HG02610 (cell line): ENCODE measurements at regions not wholly inside any gene's neighbourhood (a gene's known extent, or its start where the extent isn't known, plus 50 kb on each side); places are given as distances from the start of the nearest gene placed in this dataset.

ENCODE experiments used
- ATAC-seq: cut with Tn5 transposase; IDR thresholded peaks from one replicate; pipeline ENCODE4 v1.9.1; 2021; ENCODE audit warnings: mild to moderate bottlenecking, moderate library complexity; ENCODE audit not compliant: unreplicated experiment

DNA sequence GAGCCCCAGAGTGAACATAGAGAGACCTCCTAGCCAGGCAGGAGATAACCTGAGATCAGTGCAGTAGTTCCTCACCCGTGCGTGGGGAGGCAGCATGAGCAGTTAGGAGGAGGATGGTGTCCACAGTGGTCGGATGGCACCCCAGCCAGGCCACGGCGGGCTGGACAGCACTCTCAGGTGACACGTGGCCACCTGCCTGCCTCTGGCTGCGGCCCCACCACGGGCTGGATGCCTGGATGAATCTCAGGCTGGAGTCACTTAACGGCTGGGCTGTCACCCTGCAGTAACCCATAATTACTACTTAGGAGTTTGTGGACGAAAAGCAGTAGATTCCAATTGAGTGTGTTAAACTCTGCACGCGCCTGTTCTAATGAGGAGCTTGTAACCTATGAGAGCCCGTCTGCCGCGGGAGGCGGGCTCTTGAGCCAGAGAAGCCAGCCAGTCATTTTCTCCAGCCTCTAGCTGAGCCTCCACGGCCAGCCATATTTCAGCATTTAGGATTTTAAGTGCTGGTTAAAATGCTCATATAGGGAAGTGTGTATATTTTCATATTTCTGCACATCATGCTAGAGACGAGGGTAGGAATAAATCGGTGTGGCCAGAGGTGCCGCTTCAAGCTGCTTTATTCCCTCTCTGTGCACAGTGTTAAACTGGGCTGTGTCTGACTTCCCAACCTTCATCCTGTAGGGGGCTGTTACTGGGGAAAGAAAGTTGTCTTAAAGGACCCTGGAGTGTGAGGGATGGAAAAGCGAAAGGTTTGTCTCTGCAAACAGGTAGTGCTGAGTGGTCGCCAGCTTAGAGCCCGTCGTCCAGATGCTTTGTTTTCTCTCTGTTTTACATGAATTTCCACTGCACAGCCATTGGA lies 144.0 kb downstream of the GLI2 start:
- no peak for ATAC-seq

DNA sequence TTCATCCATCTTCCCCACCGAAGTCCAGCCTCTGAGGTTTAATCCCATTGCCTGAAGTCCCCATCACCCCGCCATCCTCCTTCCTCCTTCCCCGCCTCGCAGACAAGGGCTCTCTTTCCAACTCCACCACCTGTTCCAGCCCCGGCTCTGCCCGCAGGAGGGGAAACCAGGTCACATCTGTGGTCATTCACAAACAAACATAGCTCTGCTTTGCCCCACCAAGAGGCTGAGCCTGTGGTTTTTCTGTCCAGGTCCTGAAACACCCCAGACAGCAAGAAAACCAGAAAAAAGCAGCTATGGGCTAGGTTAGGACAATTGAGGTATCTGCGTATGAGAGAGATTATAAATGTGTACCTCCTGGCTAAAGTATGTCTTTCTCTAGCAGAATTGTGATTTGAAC lies 144.7 kb downstream of the GLI2 start:
- ATAC-seq: no peak

DNA sequence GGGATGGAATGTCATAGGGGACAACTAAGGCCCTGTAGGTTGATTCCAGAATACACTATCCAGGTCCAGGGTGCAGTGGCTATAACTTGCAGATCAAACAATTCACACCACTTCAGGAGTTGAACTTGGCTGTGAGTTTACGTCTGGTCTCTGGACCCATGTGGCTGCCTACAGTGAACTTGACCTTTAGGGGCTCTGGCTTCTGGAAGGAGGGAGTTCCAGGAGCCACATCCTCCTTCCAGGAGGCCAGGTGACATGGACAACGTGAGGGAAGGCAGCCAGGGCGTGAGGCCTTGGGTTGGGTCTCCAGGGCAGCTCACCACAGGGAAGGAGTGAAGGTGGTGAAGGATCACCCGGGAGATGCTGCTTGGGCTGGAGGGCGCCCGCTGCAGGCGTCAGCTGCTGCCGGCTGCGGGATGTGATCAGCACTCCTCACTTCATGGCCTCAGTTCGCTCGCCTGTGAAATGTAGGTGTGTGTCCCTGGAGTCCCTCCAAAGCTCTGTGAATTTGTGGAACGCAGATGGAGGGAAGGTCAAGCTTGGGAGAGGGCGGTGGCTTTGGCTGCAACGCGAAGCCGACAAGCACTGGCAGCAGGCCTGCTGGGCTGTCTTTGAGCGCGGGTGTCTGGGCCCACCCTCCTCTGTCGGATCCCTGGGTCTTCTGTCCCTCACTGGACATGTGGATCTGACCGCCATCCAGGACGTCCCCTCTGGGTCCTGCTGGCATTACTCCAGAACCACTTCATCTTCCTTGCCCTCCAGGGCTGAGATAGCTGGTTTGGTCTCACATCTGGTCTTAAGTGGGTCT lies 146.5 kb downstream of the GLI2 start:
- ATAC-seq: no peak

DNA sequence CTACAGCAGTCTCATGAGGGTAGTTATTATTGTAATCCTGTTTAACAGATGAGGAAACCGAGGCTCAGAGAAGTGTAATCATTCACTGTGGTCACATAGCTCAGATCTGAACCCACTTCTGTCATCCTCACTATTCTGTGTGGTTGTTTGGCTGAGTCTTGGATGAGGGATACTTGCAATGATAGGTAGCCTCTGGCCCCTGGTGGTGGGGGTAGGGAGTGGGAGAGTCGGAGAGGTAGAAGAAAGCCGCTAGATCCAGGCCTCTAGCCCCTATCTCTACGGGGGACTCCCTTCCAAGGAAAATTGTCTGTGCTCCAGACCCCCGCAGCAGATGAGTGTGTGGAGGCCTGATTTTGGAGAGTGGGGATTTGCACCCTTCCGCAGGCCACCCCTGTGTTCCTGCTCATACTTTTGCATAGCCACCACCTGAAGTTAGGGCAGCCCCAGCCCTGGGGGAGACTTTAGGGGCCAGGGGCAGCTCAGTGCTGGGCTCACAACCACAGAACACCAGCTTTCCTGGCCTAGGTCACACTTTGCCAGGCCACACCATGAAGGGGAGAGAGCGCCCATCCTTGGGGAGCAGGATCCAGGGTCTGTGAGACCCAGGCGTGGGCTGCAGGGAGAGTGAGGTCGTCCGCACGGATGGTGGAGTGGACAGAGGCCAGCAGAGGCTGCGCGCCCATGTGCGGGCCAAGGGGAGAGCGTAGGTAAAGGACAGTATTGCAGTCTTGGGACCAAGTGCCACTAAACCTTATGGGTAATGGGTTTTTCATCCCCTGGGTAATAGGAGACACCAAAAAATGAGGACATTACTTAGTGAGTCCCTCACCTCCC lies 148.2 kb downstream of the GLI2 start:
- no peak for ATAC-seq

DNA sequence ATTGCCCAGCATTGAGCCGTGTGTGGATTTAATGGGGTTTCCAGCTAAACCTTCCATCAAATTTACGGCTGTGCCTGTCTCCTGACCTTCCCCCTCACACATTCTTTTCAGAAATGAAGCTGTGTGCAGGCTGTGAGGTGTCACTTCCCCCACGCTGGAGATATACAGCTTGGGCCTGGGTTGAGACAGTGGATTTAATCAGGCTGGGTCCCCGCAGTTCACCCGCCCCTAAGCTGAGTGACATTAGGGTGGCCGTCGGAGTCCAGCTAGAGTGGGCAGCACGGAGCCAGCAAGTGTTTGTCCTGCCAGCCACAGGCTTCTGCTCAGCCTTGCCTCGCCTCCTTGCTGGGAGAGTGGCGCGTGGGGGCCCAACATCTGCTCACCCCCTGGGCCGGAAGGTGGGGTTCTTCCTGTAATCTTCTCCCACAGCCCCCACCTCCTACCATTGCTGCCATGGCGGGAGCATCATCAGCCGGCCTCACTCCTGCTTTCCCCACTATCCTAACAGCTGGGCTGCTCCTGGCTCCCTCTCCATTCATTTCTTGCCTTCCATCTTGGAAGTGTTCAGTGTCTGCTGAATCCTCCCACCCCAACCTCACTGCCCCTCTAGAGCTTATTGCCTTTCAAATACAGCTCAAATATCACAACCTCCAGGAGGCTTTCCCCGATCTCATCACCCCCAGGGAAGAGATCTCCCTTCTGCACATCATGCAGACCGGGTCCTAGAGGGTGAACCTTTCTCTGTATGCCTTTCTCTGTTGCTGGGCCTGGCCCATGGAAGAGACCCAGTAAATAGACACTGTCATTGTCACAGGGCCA lies 149.0 kb downstream of the GLI2 start:
- ATAC-seq: no peak

DNA sequence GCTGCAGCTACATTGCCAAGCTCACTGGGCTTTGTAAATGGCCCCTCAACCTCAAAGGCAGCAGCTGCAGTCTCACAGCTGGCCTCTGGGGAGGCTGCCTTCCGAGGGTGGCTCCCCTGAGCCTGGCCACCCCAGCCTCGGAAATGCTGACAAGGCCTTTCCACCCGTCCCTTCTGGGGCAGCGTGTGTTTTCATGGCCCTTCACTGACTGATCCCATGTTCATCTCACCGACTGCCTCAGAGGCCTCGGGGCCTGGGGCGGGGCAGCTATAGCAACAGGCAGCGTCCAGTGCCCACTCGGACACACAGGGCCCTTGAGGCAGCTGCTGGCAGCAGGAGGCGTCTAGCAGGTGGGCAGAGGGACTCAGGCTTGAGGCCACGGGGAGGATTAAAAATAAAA lies 149.7 kb downstream of the GLI2 start:
- no peak for ATAC-seq

DNA sequence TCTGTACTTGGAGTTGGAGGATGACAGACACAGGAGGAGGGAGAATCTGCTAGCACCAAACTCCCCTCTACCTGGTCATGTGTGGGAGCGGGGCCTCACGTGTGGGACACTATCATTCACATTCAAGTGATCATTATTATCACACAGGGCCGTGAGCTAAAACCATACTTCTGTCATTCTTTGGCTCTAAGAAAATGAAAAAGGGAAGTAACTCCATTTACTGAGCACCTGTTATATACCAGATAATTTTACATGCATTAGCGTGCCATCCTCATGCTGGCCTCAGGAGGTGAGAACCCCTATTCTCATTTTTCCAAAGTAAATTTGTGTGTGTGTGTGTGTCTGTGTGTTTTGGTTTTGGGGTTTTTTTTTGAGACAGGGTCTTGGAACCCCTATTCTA lies 150.1 kb downstream of the GLI2 start:
- ATAC-seq: no peak

DNA sequence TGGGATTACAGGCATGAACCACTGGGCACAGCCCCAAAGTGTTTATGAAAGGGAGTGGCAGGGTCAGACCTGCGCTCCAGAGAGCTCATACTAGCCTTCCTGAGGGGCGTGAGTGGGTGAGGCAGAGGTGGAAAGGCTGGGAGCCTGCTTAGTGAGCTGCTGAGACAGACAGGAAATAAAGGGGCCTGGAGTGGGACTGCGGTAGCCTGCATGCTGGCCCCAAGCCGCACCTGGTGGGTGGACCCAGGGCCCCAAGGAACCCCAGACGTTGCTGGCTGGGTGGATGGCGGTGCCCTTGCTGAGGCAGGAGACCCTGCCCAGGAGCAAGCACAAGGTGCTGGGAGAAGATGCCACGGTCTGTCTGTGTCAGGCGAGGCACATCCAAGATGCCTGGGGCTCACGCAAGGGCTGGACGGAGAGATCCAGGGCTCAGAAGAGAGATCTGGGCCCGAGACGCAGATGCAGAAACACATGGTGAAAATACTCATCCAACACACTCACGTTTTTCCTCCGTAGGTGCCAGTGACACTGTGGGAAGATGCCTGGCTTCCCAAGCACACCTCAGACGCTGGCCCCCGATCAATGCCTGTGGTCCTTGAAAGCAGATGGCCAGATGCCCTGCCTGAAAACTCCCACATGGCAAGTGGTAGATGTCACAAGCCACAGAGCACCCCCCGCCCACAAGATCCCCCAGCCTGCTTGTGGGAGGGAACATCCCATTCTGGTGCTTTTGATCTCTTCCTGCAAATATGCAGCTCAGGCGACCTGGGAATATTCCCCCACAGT lies 151.1 kb downstream of the GLI2 start:
- ATAC-seq: no peak

DNA sequence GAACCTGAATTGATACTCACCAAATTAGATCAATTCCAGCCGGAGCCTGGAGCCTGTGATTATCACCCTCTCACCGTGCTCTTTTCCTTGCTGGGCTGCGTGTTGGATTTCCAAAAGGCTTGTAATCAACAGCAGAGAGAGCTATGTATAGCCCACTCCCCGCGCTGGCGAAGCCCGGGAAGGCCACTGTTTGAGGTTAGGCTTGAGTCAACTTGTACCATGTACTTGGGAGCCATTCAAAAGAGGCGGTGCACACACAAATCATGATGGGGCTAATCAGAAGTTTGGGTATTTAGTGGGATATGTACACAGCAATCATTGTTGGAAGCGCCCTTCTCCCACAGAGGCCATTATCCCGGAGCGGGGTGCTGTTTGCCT lies 151.6 kb downstream of the GLI2 start:
- ATAC-seq: no peak

DNA sequence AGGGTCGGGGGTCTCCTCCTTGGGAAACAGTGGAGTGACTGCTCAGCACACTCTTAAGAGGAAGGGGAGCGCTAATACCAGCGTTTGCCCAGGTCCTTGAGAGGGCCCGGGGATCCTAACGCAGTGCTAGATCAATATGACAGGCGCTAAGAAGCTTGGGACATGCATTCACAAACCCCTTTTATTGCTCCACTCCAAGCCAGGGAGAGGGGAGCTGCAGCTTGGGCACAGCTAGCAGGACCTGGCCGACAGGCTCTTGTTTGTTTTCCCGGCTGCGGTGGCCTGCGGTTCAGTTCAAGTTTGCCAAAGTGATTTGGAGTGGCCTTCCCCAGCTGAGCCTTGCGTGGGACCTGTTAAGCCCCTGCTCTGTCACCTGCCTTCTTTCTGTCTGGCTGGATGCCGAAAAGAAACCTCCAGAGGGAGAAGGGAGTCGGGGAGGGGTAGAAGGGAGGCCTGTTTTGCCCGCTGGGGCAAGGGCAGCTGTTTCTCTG lies 152.1 kb downstream of the GLI2 start:
- no peak for ATAC-seq

DNA sequence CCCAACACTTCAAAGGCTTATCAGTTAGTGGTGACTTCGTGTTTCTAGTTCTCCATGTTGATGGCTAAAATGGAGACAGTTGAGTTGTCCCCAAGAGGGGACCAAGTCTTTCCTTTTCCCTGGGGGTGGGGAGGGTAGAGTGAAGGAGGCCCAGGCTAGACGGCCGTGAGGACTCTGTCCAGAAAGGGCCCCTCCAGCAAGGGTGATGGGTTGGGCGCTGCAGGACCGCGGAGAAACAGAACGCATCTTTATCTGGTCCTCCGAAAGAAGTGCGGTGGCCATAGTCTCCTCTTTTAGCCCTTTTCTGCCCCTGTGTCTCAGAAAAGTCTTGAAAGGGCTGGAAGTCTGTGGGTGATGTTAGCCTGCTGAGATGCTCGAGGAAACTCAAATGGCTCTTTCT lies 153.2 kb downstream of the GLI2 start:
- no peak for ATAC-seq

DNA sequence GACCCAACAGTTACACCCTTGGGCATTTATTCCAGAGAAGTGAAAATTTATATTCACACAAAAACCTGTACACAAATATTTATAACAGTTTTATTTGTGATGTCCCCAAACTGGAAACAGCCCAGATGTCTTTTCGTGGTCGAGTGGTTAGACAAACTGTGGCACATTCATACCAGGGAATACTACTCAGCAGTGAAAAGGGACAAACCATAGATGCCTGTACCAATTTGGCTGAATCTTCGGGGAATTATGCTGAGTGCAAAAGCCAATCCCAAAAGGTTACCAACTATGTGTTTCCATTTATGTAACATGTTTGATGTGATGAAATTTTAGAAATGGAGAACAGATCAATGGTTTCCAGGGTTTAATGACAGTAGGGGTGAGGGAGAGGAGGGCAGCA lies 154.3 kb downstream of the GLI2 start:
- ATAC-seq: no peak

DNA sequence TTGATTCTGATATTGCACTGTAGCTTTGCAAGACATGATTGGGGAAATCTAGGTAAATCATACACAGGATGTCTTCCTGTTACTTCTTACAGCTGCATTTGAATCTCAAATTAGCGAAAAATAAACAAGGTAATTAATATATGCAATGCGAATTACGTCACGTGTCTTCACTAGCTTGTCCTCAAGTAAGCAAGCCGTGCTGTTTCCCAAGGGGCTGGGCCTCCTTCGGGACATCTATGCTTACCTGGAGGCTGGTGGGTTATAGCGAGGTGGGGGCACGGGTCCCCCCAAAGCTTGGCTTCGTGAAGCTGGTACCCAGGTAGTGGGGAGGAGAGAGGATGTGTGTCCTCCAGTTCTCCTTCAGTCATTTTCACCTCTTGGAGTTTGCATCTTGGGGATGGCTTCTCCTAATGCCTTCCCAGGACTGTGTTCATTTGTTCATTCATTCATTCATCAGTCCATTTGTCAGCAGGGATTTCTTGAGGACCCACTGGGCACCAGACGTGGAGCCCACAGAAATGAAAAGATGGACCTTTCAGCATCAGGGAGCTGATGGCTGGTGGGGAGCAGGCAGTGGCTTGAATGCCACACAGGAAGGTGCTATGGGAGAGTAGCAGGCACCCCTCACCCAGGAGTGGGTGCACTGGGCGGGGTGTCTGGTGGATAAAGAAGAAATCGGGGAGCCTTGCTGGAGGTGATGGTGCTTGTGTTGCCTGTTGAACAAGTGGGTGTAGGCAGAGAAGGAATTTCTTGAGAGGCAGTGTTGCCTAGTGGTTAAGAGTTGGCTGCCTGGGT lies 155.1 kb downstream of the GLI2 start:
- no peak for ATAC-seq

DNA sequence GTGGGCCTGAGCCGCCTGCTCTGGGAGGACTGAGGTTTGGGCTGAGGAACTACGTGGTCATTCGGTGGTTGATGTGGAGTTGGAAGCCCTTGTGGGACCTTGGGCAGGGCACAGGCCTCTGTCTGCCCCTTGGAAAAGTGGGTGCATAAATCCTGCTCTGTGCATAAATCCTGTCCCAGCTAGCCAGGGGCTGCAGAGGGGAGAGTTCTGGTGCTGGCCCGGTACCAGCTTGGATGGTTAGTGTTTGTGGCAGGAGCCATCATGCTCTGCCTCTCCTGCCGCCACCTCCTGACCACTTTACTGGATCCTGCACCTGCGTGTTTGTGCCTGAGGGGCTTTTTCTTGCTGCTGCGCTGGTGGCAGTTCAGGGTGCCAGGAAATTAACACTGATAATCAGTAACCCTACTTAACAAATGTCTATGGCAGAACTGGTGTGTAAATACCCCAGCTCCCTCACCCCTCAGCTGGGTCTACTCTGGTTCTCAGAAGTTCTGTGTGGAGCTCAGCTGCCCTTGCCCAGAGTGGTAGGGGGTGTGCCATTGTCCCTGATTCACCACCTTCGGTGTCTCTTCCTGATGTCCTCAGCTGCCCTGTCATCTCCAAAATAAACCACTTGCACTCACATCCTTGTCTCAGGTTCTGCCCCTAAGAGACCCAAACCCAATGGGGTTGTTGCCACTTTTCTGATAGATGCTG lies 156.8 kb downstream of the GLI2 start:
- no peak for ATAC-seq

DNA sequence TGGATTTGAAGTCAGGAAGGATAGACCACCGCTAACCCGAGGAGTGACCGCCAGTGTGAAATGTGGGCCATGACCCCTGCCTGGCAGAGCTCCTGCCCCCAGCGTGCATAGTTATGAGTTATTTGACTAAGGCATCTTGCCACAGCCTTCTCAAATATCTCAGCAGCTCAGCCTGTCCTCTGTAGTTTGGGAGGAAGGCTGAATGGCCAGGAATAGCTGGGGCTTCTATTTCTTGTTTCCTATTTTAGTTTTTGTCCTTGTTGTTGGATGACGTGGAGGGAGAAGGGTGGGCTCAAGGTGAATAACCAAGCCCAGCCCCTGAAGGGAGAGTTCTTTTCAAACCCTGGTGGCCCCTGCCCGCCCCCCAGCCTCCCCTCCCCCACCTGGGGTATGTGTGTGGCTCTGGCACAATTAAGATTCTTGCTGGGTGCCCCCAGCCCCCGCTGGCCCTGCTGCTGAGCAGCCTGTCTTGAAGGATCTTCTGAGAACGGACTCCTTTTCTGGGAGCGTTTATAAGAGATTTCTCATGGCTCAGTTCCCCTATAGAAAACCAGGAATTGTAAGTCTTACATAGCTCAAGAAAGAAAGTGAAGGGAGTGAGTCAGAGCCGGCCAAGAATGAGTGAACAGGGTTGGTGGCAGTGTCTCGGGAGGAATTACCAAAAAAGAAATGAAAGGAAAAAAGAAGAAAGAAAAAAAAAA lies 157.4 kb downstream of the GLI2 start:
- ATAC-seq: no peak

DNA sequence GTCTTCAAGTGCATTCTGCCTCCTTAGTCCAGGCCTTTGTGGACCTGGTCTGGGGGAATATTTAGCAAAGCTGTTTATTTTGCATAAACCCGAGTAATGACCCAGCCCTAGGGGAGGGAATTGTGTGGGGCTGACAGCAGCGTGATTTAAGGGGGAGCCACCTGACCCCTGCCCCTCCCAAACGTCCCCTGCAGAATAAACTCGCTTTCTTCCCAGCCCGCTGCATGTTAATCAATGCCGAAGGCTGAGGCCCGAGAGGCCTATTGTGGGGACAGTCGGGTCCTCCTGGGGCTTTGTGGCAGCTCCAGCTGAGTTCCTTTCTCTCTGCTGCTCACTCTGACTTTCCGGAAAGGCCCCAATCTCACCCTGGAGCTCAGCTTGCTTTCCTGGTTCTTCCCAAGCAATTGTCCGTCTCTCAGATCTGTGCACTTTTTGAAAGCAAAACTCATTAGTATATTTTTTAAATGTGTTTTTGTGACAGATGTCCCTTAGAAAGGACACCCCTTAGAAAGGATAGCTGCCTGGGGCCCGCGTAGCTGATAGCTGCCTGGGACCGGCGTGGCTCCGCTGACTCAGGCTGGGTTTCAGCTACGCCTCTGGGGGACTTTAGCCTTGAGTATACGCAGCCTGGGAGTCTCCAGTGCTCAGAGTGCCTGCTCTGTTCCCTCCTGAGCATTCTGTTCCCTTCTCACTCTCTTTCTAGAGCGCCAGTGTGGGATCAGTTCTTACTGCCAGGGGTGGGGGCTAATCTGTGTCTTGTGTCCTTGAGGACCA lies 158.3 kb downstream of the GLI2 start:
- ATAC-seq: no peak

DNA sequence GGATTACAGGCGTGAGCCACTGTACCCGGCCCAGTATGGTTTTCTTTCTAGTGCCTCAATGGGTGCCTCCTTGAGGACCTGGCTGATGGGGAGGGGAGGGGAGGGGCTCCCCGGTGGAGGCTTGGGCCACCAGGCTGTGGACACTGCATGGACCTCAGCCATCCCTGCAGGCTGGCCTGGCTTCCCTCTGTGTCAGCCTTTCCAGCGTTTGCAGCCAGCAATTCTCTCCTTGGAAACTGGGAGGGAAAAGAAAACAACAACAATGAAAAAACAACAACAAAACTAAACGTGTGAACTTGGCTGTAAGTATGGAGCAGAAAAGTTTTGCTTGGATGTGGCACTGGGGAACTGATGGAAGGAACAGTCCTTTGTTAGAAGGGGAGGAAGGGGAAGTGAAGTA lies 159.3 kb downstream of the GLI2 start:
- ATAC-seq: no peak
